K562 (cell line): ENCODE measurements at regions not wholly inside any gene's neighbourhood (a gene's known extent, or its start where the extent isn't known, plus 50 kb on each side); places are given as distances from the start of the nearest gene placed in this dataset.

Source experiments
- ATAC-seq: fragments of 200-7000 bp; cut with Tn5 transposase; 3 replicates; pipeline ENCODE4 v1.9.1; 2020; ENCODE audit warnings: moderate library complexity
- BruUV-seq: library from RNA; stranded (reverse); fragments of 400-500 nt; replicated peaks from 2 replicates; lab custom pipeline; 2021; lab: Mats Ljungman, UMichigan
- CTCF ChIA-PET: fragments of 300-600 bp; formaldehyde crosslinking; extraction: SDS; loops from one replicate; lab custom pipeline; 2021; ENCODE audit warnings: low intra/inter-chr PET ratio; lab: Yijun Ruan, JAX
- POLR2A ChIA-PET: fragments of 300-600, 350-650 bp; sonication (Branson Sonifier 250); formaldehyde crosslinking; extraction: SDS; loops from one replicate; lab custom pipeline; 2021; ENCODE audit warnings: antibody characterized with exemption, inconsistent platforms; lab: Yijun Ruan, JAX
- DNase-seq, 4 experiments: peaks; one replicate each; pipeline versions ENCODE4 v3.0.0 to v3.0.0-alpha.2; 2011 to 2018; ENCODE audit warnings: low spot score in 3 of 4, mixed read lengths in 3 of 4; ENCODE audit errors: extremely low read depth in 1 of 4
- FAIRE-seq: peaks from 2 replicates; lab custom pipeline; 2011; peaks lifted over from hg19 to GRCh38; lab: Jason Lieb, UNC
- H2AFZ ChIP-seq: 2 replicates; pipeline ENCODE4 v1.6.0; 2011; ENCODE audit warnings: low read depth, low read length, control low read depth, inconsistent platforms
- H3K27ac ChIP-seq: fragments of 200-600 bp; 3 replicates; pipeline ENCODE4 v1.8.0; 2011; ENCODE audit warnings: low read depth, mild to moderate bottlenecking, control low read depth, inconsistent platforms, low read length, moderate library complexity, mixed read lengths; ENCODE audit errors: extremely low read depth
- H3K27me3 ChIP-seq, 2 experiments: fragments of 300-600 bp in 1 of 2; 2 replicates in 1 of 2; 3 replicates in 1 of 2; pipeline versions ENCODE4 v1.6.0 to v1.8.0; 2011; ENCODE audit warnings: inconsistent platforms in 2 of 2, low read length in 2 of 2, mild to moderate bottlenecking in 1 of 2, mixed read lengths in 1 of 2, moderate library complexity in 1 of 2; ENCODE audit not compliant: control insufficient read depth in 2 of 2, insufficient read depth in 2 of 2
- H3K36me3 ChIP-seq: fragments of 300-600 bp; 3 replicates; pipeline ENCODE4 v1.8.0; 2011; ENCODE audit warnings: mild to moderate bottlenecking, low read length, inconsistent platforms; ENCODE audit not compliant: control insufficient read depth, insufficient read depth
- H3K4me1 ChIP-seq, 2 experiments: fragments of 200-600 bp in 1 of 2; replicated peaks in 1 of 2; 2 replicates in 1 of 2; 3 replicates in 1 of 2; pipeline versions ENCODE4 v1.5.1 to v1.8.0; 2011; ENCODE audit warnings: inconsistent platforms in 2 of 2, low read length in 2 of 2, mild to moderate bottlenecking in 1 of 2, mixed read lengths in 1 of 2, moderate library complexity in 1 of 2; ENCODE audit not compliant: control insufficient read depth in 2 of 2, insufficient read depth in 2 of 2
- H3K4me2 ChIP-seq: 2 replicates; pipeline ENCODE4 v1.6.1; 2011; ENCODE audit warnings: low read length, control low read depth, inconsistent platforms, mixed read lengths; ENCODE audit not compliant: insufficient read depth
- H3K4me3 ChIP-seq: fragments of 200-600 bp; sonication (generic), shearing (Covaris generic); 2 replicates; pipeline ENCODE4 v1.5.1; 2016; ENCODE audit warnings: control low read depth, inconsistent platforms
- H3K79me2 ChIP-seq: fragments of 200-600 bp; 3 replicates; pipeline ENCODE4 v1.8.0; 2011; ENCODE audit warnings: low read length, inconsistent platforms; ENCODE audit not compliant: control insufficient read depth, insufficient read depth
- H3K9ac ChIP-seq, 2 experiments: 2 replicates each; pipeline versions ENCODE4 v1.6.0 to v1.6.1; 2011; ENCODE audit warnings: low read depth in 2 of 2, low read length in 2 of 2, control low read depth in 1 of 2, inconsistent platforms in 1 of 2, mild to moderate bottlenecking in 1 of 2, mixed read lengths in 1 of 2; ENCODE audit not compliant: insufficient read depth in 1 of 2
- H3K9me1 ChIP-seq: one replicate; pipeline ENCODE4 v1.6.0; 2011; ENCODE audit warnings: inconsistent platforms, mild to moderate bottlenecking, low read length, moderate library complexity; ENCODE audit not compliant: control insufficient read depth, insufficient read depth
- H3K9me3 ChIP-seq: replicated peaks from 2 replicates; pipeline ENCODE4 v1.5.1; 2011; ENCODE audit warnings: low read depth, low read length, inconsistent platforms; ENCODE audit not compliant: control insufficient read depth, insufficient read depth
- H4K20me1 ChIP-seq: replicated peaks from 2 replicates; pipeline ENCODE4 v1.6.1; 2011; ENCODE audit warnings: low read length, inconsistent platforms, mixed read lengths; ENCODE audit not compliant: control insufficient read depth, insufficient read depth
- ARID4B ChIP-seq: sonication (generic); formaldehyde crosslinking; IDR thresholded peaks from 2 replicates; pipeline ENCODE4 v1.8.0; 2022; ENCODE audit warnings: mild to moderate bottlenecking, missing genetic modification reagents
- BCL6 ChIP-seq: fragments of 250-450 bp; sonication (Bioruptor Pico); IDR thresholded peaks from 2 replicates; pipeline ENCODE4 v1.4.0; 2020
- CXXC5 ChIP-seq: fragments of 250-450 bp; sonication (Bioruptor Pico); IDR thresholded peaks from 2 replicates; pipeline ENCODE4 v1.8.0; 2022; ENCODE audit warnings: inconsistent platforms, mild to moderate bottlenecking, moderate library complexity
- FOXO4 ChIP-seq: fragments of 450-650 bp; formaldehyde crosslinking; IDR thresholded peaks from 2 replicates; pipeline ENCODE4 v1.4.0; 2020; ENCODE audit warnings: mild to moderate bottlenecking, moderate library complexity
- JUN ChIP-seq, 2 experiments: sonication (generic) in 1 of 2; formaldehyde crosslinking in 1 of 2; IDR thresholded peaks; 2 replicates each; pipeline versions ENCODE4 v1.6.1 to v1.8.0; 2012 to 2022; ENCODE audit warnings: borderline replicate concordance in 2 of 2, mild to moderate bottlenecking in 2 of 2, improper control_type of control experiment in 1 of 2, low read depth in 1 of 2, low read length in 1 of 2, missing genetic modification reagents in 1 of 2
- MAZ ChIP-seq, 2 experiments: fragments of 450-650 bp in 1 of 2; sonication (generic) in 1 of 2; formaldehyde crosslinking; IDR thresholded peaks in 1 of 2; conservative IDR thresholded peaks in 1 of 2; 2 replicates each; pipeline versions ENCODE4 v1.4.0 to v1.5.0; 2020; ENCODE audit warnings: mild to moderate bottlenecking in 1 of 2, missing genetic modification reagents in 1 of 2
- NRF1 ChIP-seq, 2 experiments: fragments of 450-650 bp; IDR thresholded peaks in 1 of 2; conservative IDR thresholded peaks in 1 of 2; 2 replicates each; pipeline ENCODE4 v1.6.1; 2014; ENCODE audit warnings: mild to moderate bottlenecking in 2 of 2
- RBFOX2 ChIP-seq: fragments of 200-400 bp; formaldehyde crosslinking; IDR thresholded peaks from 2 replicates; pipeline ENCODE4 v1.6.1; 2017; ENCODE audit warnings: low read depth, mild to moderate bottlenecking, low read length, moderate library complexity
- STAT5B ChIP-seq: fragments of 250-450 bp; sonication (Bioruptor Pico); IDR thresholded peaks from 2 replicates; pipeline ENCODE4 v1.8.0; 2021; ENCODE audit warnings: mild to moderate bottlenecking, inconsistent platforms
- ZC3H11A ChIP-seq: IDR thresholded peaks from 2 replicates; pipeline ENCODE4 v1.6.1; 2012; ENCODE audit warnings: low read depth, low read length, improper control_type of control experiment
- ZNF282 ChIP-seq: sonication (generic); formaldehyde crosslinking; IDR thresholded peaks from 2 replicates; pipeline ENCODE4 v1.8.1; 2023; ENCODE audit warnings: missing genetic modification reagents
- ZNF511 ChIP-seq: sonication (generic); formaldehyde crosslinking; IDR thresholded peaks from 2 replicates; pipeline ENCODE4 v1.8.0; 2022; ENCODE audit warnings: mild to moderate bottlenecking, missing genetic modification reagents
- WGBS: fragments of 100-300 bp; shearing (Covaris generic); methylation state at CpG from one replicate; pipeline ENCODE4 v1.1.6; 2016; ENCODE audit warnings: low coverage, mixed read lengths; ENCODE audit not compliant: insufficient coverage; ENCODE audit errors: missing lambda C conversion rate; 5-methylcytosine and 5-hydroxymethylcytosine counted together
- in situ Hi-C: fragments of 300-500 bp; cut with MboI; formaldehyde crosslinking; loops from 4 replicates; pipeline ENCODE4 v1.15.0; 2018; ENCODE audit warnings: inconsistent platforms, mixed read lengths
- intact Hi-C: fragments of 100-400 bp; cut with micrococcal nuclease; formaldehyde crosslinking; loops from 2 replicates; pipeline ENCODE4 v1.14.2; 2022

- TF ChIP-seq STAT5B (no peak), CXXC5 (CRISPR knock-in tag) (no peak)
Observed at GRCh38 chr3:88852606-88853005, 254.8 kb upstream of the EPHA3 start (continued).

GRCh38 chr3:88863196-88863595 is 244.2 kb upstream of the EPHA3 start:
- intact Hi-C loops: no loop called here
- POLR2A ChIA-PET: no interaction called here
- no TSS peak for BruUV-seq
- TF ChIP-seq NRF1 (conservative IDR thresholded peaks at IDR 0.05 in 1 of 2, IDR thresholded peaks at IDR 0.05 in 1 of 2): no peak
- TF ChIP-seq ZC3H11A: no peak
- no peak for TF ChIP-seq BCL6 (CRISPR knock-in tag)
- no peak for TF ChIP-seq RBFOX2
- no peak for TF ChIP-seq JUN (IDR thresholded peaks at IDR 0.05; ENCODE audit: borderline replicate concordance, low read depth, low read length)
- no peak for TF ChIP-seq JUN (CRISPR knock-in tag; IDR thresholded peaks at IDR 0.05; ENCODE audit: borderline replicate concordance)
- TF ChIP-seq FOXO4 (CRISPR knock-in tag): no peak
- TF ChIP-seq ZNF282: no peak
- TF ChIP-seq MAZ (CRISPR knock-in tag; conservative IDR thresholded peaks at IDR 0.05 in 1 of 2, IDR thresholded peaks at IDR 0.05 in 1 of 2): no peak
- TF ChIP-seq ZNF511: no peak
- TF ChIP-seq ARID4B: no peak
- Histone ChIP-seq H3K27ac (no peak overlapping the region), H3K4me3 (no peak overlapping the region), H3K4me1 (no peaks in the 10 kb centered on the region), H3K9me3 (no peaks in the 10 kb centered on the region), H3K9me1 (no peaks in the 10 kb centered on the region), H3K27me3 (no peaks in the 10 kb centered on the region), H3K79me2 (no peaks in the 10 kb centered on the region), H4K20me1 (no peaks in the 10 kb centered on the region), H3K36me3 (no peaks in the 10 kb centered on the region), H3K9ac (no peak overlapping the region), H3K4me2 (no peak overlapping the region), H2AFZ (no peak overlapping the region)
- no peak for ATAC-seq
- FAIRE-seq: no peak
- CTCF ChIA-PET: no interaction called here
- in situ Hi-C loops: no loop called here
- 0% methylated on average over 3 of the region's 3 CpGs for WGBS
- no peak for DNase-seq
